Astrocyte (in vitro differentiated cells and primary cell): ENCODE measurements at regions not wholly inside any gene's neighbourhood (a gene's known extent, or its start where the extent isn't known, plus 50 kb on each side); places are given as distances from the start of the nearest gene placed in this dataset.

Experiments used
- DNase-seq: peaks from one replicate; pipeline ENCODE4 v3.0.0-alpha.2; 2010; ENCODE audit warnings: low read depth
- FAIRE-seq: peaks from 2 replicates; lab custom pipeline; 2011; peaks lifted over from hg19 to GRCh38; lab: Jason Lieb, UNC
- H2AFZ ChIP-seq: 2 replicates; pipeline ENCODE4 v1.6.0; 2012; ENCODE audit warnings: low read depth, low read length, inconsistent platforms
- H3K27ac ChIP-seq: 2 replicates; pipeline ENCODE4 v1.5.1; 2011; ENCODE audit warnings: low read depth, low read length, inconsistent platforms
- H3K27me3 ChIP-seq: 2 replicates; pipeline ENCODE4 v1.6.0; 2011; ENCODE audit warnings: low read length, inconsistent platforms; ENCODE audit not compliant: insufficient read depth
- H3K36me3 ChIP-seq: 2 replicates; pipeline ENCODE4 v1.5.1; 2011; ENCODE audit warnings: low read length, inconsistent platforms; ENCODE audit not compliant: insufficient read depth
- H3K4me1 ChIP-seq: 2 replicates; pipeline ENCODE4 v1.5.1; 2011; ENCODE audit warnings: low read length, inconsistent platforms; ENCODE audit not compliant: insufficient read depth
- H3K4me2 ChIP-seq: 2 replicates; pipeline ENCODE4 v1.6.0; 2012; ENCODE audit warnings: low read length, inconsistent platforms
- H3K4me3 ChIP-seq: 2 replicates; pipeline ENCODE4 v1.5.1; 2011; ENCODE audit warnings: low read depth, mild to moderate bottlenecking, low read length, inconsistent platforms; ENCODE audit not compliant: insufficient read depth
- H3K79me2 ChIP-seq: 2 replicates; pipeline ENCODE4 v1.6.0; 2012; ENCODE audit warnings: mild to moderate bottlenecking, low read length, inconsistent platforms; ENCODE audit not compliant: insufficient read depth
- H3K9ac ChIP-seq: 2 replicates; pipeline ENCODE4 v1.6.0; 2012; ENCODE audit warnings: mild to moderate bottlenecking, low read length, inconsistent platforms
- H3K9me3 ChIP-seq: 2 replicates; pipeline ENCODE4 v1.5.1; 2012; ENCODE audit warnings: low read depth, mild to moderate bottlenecking, low read length, inconsistent platforms; ENCODE audit not compliant: insufficient read depth
- H4K20me1 ChIP-seq: 2 replicates; pipeline ENCODE4 v1.6.0; 2012; ENCODE audit warnings: low read length, inconsistent platforms; ENCODE audit not compliant: insufficient read depth
- H3K27ac Mint-ChIP-seq: one replicate; pipeline ENCODE4 v1.8.0; 2021; ENCODE audit warnings: mild to moderate bottlenecking, mixed read lengths; ENCODE audit not compliant: unreplicated experiment
- H3K27me3 Mint-ChIP-seq: one replicate; pipeline ENCODE4 v1.8.0; 2021; ENCODE audit warnings: low read depth, mixed read lengths; ENCODE audit not compliant: unreplicated experiment
- H3K36me3 Mint-ChIP-seq: one replicate; pipeline ENCODE4 v1.8.0; 2021; ENCODE audit warnings: low read depth, mixed read lengths; ENCODE audit not compliant: unreplicated experiment
- H3K4me1 Mint-ChIP-seq: one replicate; pipeline ENCODE4 v1.8.0; 2021; ENCODE audit warnings: low read depth, mixed read lengths; ENCODE audit not compliant: unreplicated experiment
- H3K4me3 Mint-ChIP-seq: one replicate; pipeline ENCODE4 v1.8.0; 2021; ENCODE audit warnings: mild to moderate bottlenecking, moderate library complexity, mixed read lengths; ENCODE audit not compliant: unreplicated experiment
- H3K9me3 Mint-ChIP-seq: one replicate; pipeline ENCODE4 v1.8.0; 2021; ENCODE audit warnings: mild to moderate bottlenecking, mixed read lengths; ENCODE audit not compliant: unreplicated experiment
- CTCF ChIP-seq: IDR thresholded peaks from 2 replicates; pipeline ENCODE4 v1.5.1; 2011; ENCODE audit warnings: low read depth, mild to moderate bottlenecking, inconsistent platforms, low read length, moderate library complexity; ENCODE audit not compliant: insufficient read depth
- EZH2 ChIP-seq: IDR thresholded peaks from 2 replicates; pipeline ENCODE4 v1.6.1; 2012; ENCODE audit warnings: mild to moderate bottlenecking, low read length, inconsistent platforms; ENCODE audit not compliant: insufficient read depth

- H3K27me3 Mint-ChIP-seq, result no peaks in the 10 kb centered on the region
Observed at GRCh38 chr9:80426992-80427391, 855.2 kb downstream of the TLE4 start.

GRCh38 chr9:80417211-80417773, 845.5 kb downstream of the TLE4 start:
- DNase-seq, result no peak
- Histone ChIP-seq H4K20me1 (no peaks in the 10 kb centered on the region), H3K27me3 (no peaks in the 10 kb centered on the region), H3K9me3 (peaks cover 3% of the 10 kb centered on the region), H3K27ac (no peak overlapping the region), H2AFZ (no peak overlapping the region), H3K79me2 (no peaks in the 10 kb centered on the region), H3K9ac (no peak overlapping the region), H3K4me2 (no peak overlapping the region), H3K36me3 (no peaks in the 10 kb centered on the region), H3K4me1 (no peaks in the 10 kb centered on the region), H3K4me3 (no peak overlapping the region)
- Mint-ChIP-seq H3K4me3 (no peak overlapping the region), H3K27me3 (no peaks in the 10 kb centered on the region), H3K36me3 (no peaks in the 10 kb centered on the region), H3K27ac (no peak overlapping the region), H3K4me1 (no peaks in the 10 kb centered on the region), H3K9me3 (peaks cover 16% of the 10 kb centered on the region)
- no peak for FAIRE-seq
- TF ChIP-seq CTCF (no peak), EZH2 (no peak)

More at GRCh38 chr9:80426992-80427391, 855.2 kb downstream of the TLE4 start:
- Mint-ChIP-seq H3K36me3 (no peaks in the 10 kb centered on the region), H3K4me3 (no peak overlapping the region), H3K27ac (no peak overlapping the region), H3K4me1 (no peaks in the 10 kb centered on the region), H3K9me3 (peaks cover 7% of the 10 kb centered on the region)
- H3K79me2 ChIP-seq, result no peaks in the 10 kb centered on the region
- H3K36me3 ChIP-seq, result no peaks in the 10 kb centered on the region
- TF ChIP-seq CTCF (no peak), EZH2 (no peak)
- H3K4me3 ChIP-seq, result no peak overlapping the region
- H3K9ac ChIP-seq, result no peak overlapping the region
- no peaks in the 10 kb centered on the region for H3K27me3 ChIP-seq
- no peak overlapping the region for H2AFZ ChIP-seq
- H3K9me3 ChIP-seq, result no peaks in the 10 kb centered on the region
- H3K4me2 ChIP-seq, result no peak overlapping the region
- no peak overlapping the region for H3K27ac ChIP-seq
- H4K20me1 ChIP-seq, result no peaks in the 10 kb centered on the region
- DNase-seq, result no peak
- no peaks in the 10 kb centered on the region for H3K4me1 ChIP-seq
- no peak for FAIRE-seq

- Histone ChIP-seq H3K4me2 (peak overlapping the region; percentile 15), H3K9ac (no peak overlapping the region), H3K27ac (no peak overlapping the region), H3K4me3 (no peak overlapping the region), H3K27me3 (no peaks in the 10 kb centered on the region), H2AFZ (no peak overlapping the region), H3K4me1 (peaks cover 4% of the 10 kb centered on the region), H3K36me3 (no peaks in the 10 kb centered on the region), H3K79me2 (no peaks in the 10 kb centered on the region), H4K20me1 (no peaks in the 10 kb centered on the region), H3K9me3 (no peaks in the 10 kb centered on the region)
- no peaks in the 10 kb centered on the region for H3K27me3 Mint-ChIP-seq
- FAIRE-seq (no peak), DNase-seq (no peak)
- no peaks in the 10 kb centered on the region for H3K36me3 Mint-ChIP-seq
- peaks cover 6% of the 10 kb centered on the region for H3K4me1 Mint-ChIP-seq
- TF ChIP-seq CTCF (no peak), EZH2 (no peak)
- H3K4me3 Mint-ChIP-seq, result no peak overlapping the region
- H3K27ac Mint-ChIP-seq, result no peak overlapping the region
- H3K9me3 Mint-ChIP-seq, result peaks cover 2% of the 10 kb centered on the region
Observed at GRCh38 chr9:80410106-80410505, 838.3 kb downstream of the TLE4 start.
